IMR-90 (cell line): ENCODE measurements at regions not wholly inside any gene's neighbourhood (a gene's known extent, or its start where the extent isn't known, plus 50 kb on each side); places are given as distances from the start of the nearest gene placed in this dataset.

Experiments used
- ATAC-seq: fragments of 200-7000 bp; cut with Tn5 transposase; 2 replicates; pipeline ENCODE4 v1.9.1; 2020; ENCODE audit warnings: low read depth, mild to moderate bottlenecking, moderate library complexity
- BruUV-seq: library from RNA; stranded (reverse); fragments of 400-500 nt; replicated peaks from 2 replicates; lab custom pipeline; 2021; lab: Mats Ljungman, UMichigan
- CTCF ChIA-PET: fragments of 300-600 bp; formaldehyde crosslinking; extraction: SDS; loops from one replicate; lab custom pipeline; 2021; ENCODE audit warnings: antibody characterized with exemption; lab: Yijun Ruan, JAX
- POLR2A ChIA-PET: fragments of 300-600 bp; sonication (Branson Sonifier 250); formaldehyde crosslinking; loops from one replicate; lab custom pipeline; 2022; ENCODE audit warnings: antibody characterized with exemption; ENCODE audit not compliant: unreplicated experiment; lab: Charles Lee
- DNase-seq: peaks from one replicate; pipeline ENCODE4 v3.0.0; 2013
- H2AFZ ChIP-seq: replicated peaks from 2 replicates; pipeline ENCODE3; 2013; ENCODE audit warnings: low read length, mild to moderate bottlenecking; ENCODE audit not compliant: poor library complexity
- H2AK5ac ChIP-seq: 2 replicates; pipeline ENCODE4 v1.6.1; 2013; ENCODE audit warnings: low read depth, low read length, inconsistent platforms
- H2AK9ac ChIP-seq: replicated peaks from 2 replicates; pipeline ENCODE3; 2013; ENCODE audit warnings: mild to moderate bottlenecking, low read depth, low read length, moderate library complexity; ENCODE audit not compliant: poor library complexity
- H2BK120ac ChIP-seq: 2 replicates; pipeline ENCODE4 v1.6.1; 2013; ENCODE audit warnings: low read depth, low read length, inconsistent platforms
- H2BK15ac ChIP-seq: 3 replicates; pipeline ENCODE4 v1.6.1; 2013; ENCODE audit warnings: low read depth, low read length, inconsistent platforms
- H2BK20ac ChIP-seq: 2 replicates; pipeline ENCODE4 v1.6.1; 2013; ENCODE audit warnings: low read depth, mild to moderate bottlenecking, inconsistent platforms, low read length, moderate library complexity
- H2BK5ac ChIP-seq: 2 replicates; pipeline ENCODE4 v1.6.1; 2013; ENCODE audit warnings: mild to moderate bottlenecking, low read depth, low read length, inconsistent platforms; ENCODE audit not compliant: poor library complexity, severe bottlenecking
- H3K14ac ChIP-seq: replicated peaks from 2 replicates; pipeline ENCODE4 v1.6.1; 2013; ENCODE audit warnings: low read depth, low read length, inconsistent platforms
- H3K18ac ChIP-seq: 2 replicates; pipeline ENCODE4 v1.6.1; 2013; ENCODE audit warnings: low read depth, low read length, control low read depth
- H3K23ac ChIP-seq: 2 replicates; pipeline ENCODE4 v1.6.1; 2013; ENCODE audit warnings: low read depth, low read length, inconsistent platforms
- H3K27ac ChIP-seq: 2 replicates; pipeline ENCODE4 v1.5.1; 2013; ENCODE audit warnings: mild to moderate bottlenecking, control low read depth, low read length; ENCODE audit not compliant: insufficient read depth
- H3K27me3 ChIP-seq: 2 replicates; pipeline ENCODE4 v1.6.1; 2013; ENCODE audit warnings: low read length; ENCODE audit not compliant: control insufficient read depth, insufficient read depth
- H3K36me3 ChIP-seq: 2 replicates; pipeline ENCODE4 v1.6.1; 2013; ENCODE audit warnings: low read length, mixed read lengths; ENCODE audit not compliant: control insufficient read depth, insufficient read depth
- H3K4ac ChIP-seq: 2 replicates; pipeline ENCODE4 v1.6.1; 2013; ENCODE audit warnings: low read depth, low read length, inconsistent platforms
- H3K4me1 ChIP-seq: 2 replicates; pipeline ENCODE4 v1.6.1; 2013; ENCODE audit warnings: low read length, mixed read lengths; ENCODE audit not compliant: control insufficient read depth, insufficient read depth
- H3K4me2 ChIP-seq: 2 replicates; pipeline ENCODE4 v1.6.1; 2013; ENCODE audit warnings: low read depth, mild to moderate bottlenecking, control low read depth, low read length, moderate library complexity
- H3K4me3 ChIP-seq: 2 replicates; pipeline ENCODE4 v1.5.1; 2013; ENCODE audit warnings: low read depth, mild to moderate bottlenecking, control low read depth, low read length, moderate library complexity; ENCODE audit not compliant: insufficient read depth
- H3K56ac ChIP-seq: 2 replicates; pipeline ENCODE4 v1.6.1; 2013; ENCODE audit warnings: low read length, inconsistent platforms; ENCODE audit not compliant: insufficient read depth; ENCODE audit errors: extremely low read depth
- H3K79me1 ChIP-seq, 2 experiments: 2 replicates each; pipeline ENCODE4 v1.6.1; 2013; ENCODE audit warnings: low read length in 2 of 2, inconsistent platforms in 1 of 2, low read depth in 1 of 2
- H3K9ac ChIP-seq: 2 replicates; pipeline ENCODE4 v1.6.1; 2013; ENCODE audit warnings: low read depth, low read length, control low read depth
- H3K9me1 ChIP-seq: 2 replicates; pipeline ENCODE4 v1.6.1; 2013; ENCODE audit warnings: low read length, inconsistent platforms; ENCODE audit not compliant: insufficient read depth
- H3K9me3 ChIP-seq: 2 replicates; pipeline ENCODE4 v1.6.1; 2013; ENCODE audit warnings: low read length; ENCODE audit not compliant: control insufficient read depth, insufficient read depth
- H4K20me1 ChIP-seq: 2 replicates; pipeline ENCODE4 v1.6.1; 2013; ENCODE audit warnings: low read length, inconsistent platforms; ENCODE audit not compliant: insufficient read depth
- H4K5ac ChIP-seq: 2 replicates; pipeline ENCODE4 v1.6.1; 2013; ENCODE audit warnings: mild to moderate bottlenecking, low read depth, low read length, control low read depth
- H4K8ac ChIP-seq, 2 experiments: 2 replicates each; pipeline ENCODE4 v1.6.1; 2013; ENCODE audit warnings: low read depth in 2 of 2, low read length in 2 of 2, control low read depth in 1 of 2, inconsistent platforms in 1 of 2
- H4K91ac ChIP-seq: 2 replicates; pipeline ENCODE4 v1.6.1; 2013; ENCODE audit warnings: low read depth, low read length, inconsistent platforms; ENCODE audit not compliant: insufficient read depth
- BHLHE40 ChIP-seq: fragments of 150-350 bp; IDR thresholded peaks from 2 replicates; pipeline ENCODE4 v1.6.1; 2016; ENCODE audit warnings: mild to moderate bottlenecking, low read depth, low read length
- CEBPB ChIP-seq: IDR thresholded peaks from 2 replicates; pipeline ENCODE4 v1.6.1; 2012; ENCODE audit warnings: low read depth, low read length, improper control_type of control experiment
- CHD1 ChIP-seq: IDR thresholded peaks from 2 replicates; pipeline ENCODE4 v1.6.1; 2012; ENCODE audit warnings: low read depth, low read length, improper control_type of control experiment
- ELK1 ChIP-seq: fragments of 150-350 bp; IDR thresholded peaks from 2 replicates; pipeline ENCODE4 v1.6.1; 2016; ENCODE audit warnings: low read depth, mild to moderate bottlenecking, low read length, moderate library complexity, borderline replicate concordance
- FOS ChIP-seq: fragments of 150-350 bp; IDR thresholded peaks from 2 replicates; pipeline ENCODE4 v1.6.1; 2016; ENCODE audit warnings: low read depth, low read length
- MAZ ChIP-seq: IDR thresholded peaks from 2 replicates; pipeline ENCODE4 v1.6.1; 2012; ENCODE audit warnings: low read depth, mild to moderate bottlenecking, low read length, improper control_type of control experiment, moderate library complexity, borderline replicate concordance
- MXI1 ChIP-seq: IDR thresholded peaks from 2 replicates; pipeline ENCODE4 v1.6.1; 2012; ENCODE audit warnings: low read depth, mild to moderate bottlenecking, low read length, moderate library complexity, borderline replicate concordance
- NFE2L2 ChIP-seq: fragments of 150-350 bp; IDR thresholded peaks from 2 replicates; pipeline ENCODE4 v1.6.1; 2016; ENCODE audit warnings: low read depth, mild to moderate bottlenecking, low read length
- POLR2A ChIP-seq: IDR thresholded peaks from 2 replicates; pipeline ENCODE4 v1.6.1; 2012; ENCODE audit warnings: mild to moderate bottlenecking, low read depth, low read length
- RAD21 ChIP-seq: IDR thresholded peaks from 2 replicates; pipeline ENCODE4 v1.6.1; 2012; ENCODE audit warnings: low read length, improper control_type of control experiment
- RCOR1 ChIP-seq: IDR thresholded peaks from 2 replicates; pipeline ENCODE4 v1.6.1; 2012; ENCODE audit warnings: mild to moderate bottlenecking, low read length, improper control_type of control experiment; ENCODE audit not compliant: insufficient replicate concordance
- SMC3 ChIP-seq: fragments of 150-350 bp; IDR thresholded peaks from 2 replicates; pipeline ENCODE4 v1.6.1; 2016; ENCODE audit warnings: low read depth, mild to moderate bottlenecking, antibody characterized with exemption, low read length, moderate library complexity
- WGBS, 2 experiments: methylation state at CpG; one replicate each; pipeline versions ENCODE4 v1.1.5 to v1.1.7; 2013; ENCODE audit warnings: missing lambda C conversion rate in 2 of 2; ENCODE audit not compliant: insufficient read length in 1 of 2; ENCODE audit errors: extremely low coverage in 2 of 2; 5-methylcytosine and 5-hydroxymethylcytosine counted together
- dilution Hi-C: fragments of 300-500 bp; cut with HindIII; formaldehyde crosslinking; loops from one replicate; pipeline ENCODE4 v1.14.3; 2018; ENCODE audit warnings: low sequenced_read_pairs; ENCODE audit not compliant: unreplicated experiment
- in situ Hi-C: fragments of 300-500 bp; cut with MboI; formaldehyde crosslinking; loops from 3 replicates; pipeline ENCODE4 v1.14.3; 2019; ENCODE audit warnings: low sequenced_read_pairs, inconsistent platforms, mixed read lengths
- intact Hi-C: fragments of 100-400 bp; cut with micrococcal nuclease; formaldehyde crosslinking; loops from 2 replicates; pipeline ENCODE4 v1.10.0; 2022
- TF ChIP-seq, protein P1 (sequence below): conservative IDR thresholded peaks from 2 replicates; pipeline ENCODE4 v1.5.1; 2012; ENCODE audit warnings: mild to moderate bottlenecking, low read depth, low read length, improper control_type of control experiment

- H3K79me1 ChIP-seq, result no peaks in the 10 kb centered on the region
- no peak overlapping the region for H2AK5ac ChIP-seq
- H3K9me3 ChIP-seq, result 0 out of 2 replicates have a peak, but pooled peaks cover 2% of the 10 kb centered on the region
- H3K9ac ChIP-seq, result no peak overlapping the region
- H3K14ac ChIP-seq, result no peak overlapping the region
- no peak overlapping the region for H3K56ac ChIP-seq
- H3K9me1 ChIP-seq, result no peaks in the 10 kb centered on the region
- no peaks in the 10 kb centered on the region for H3K36me3 ChIP-seq
- BruUV-seq, result no TSS peak
- no peak overlapping the region for H3K18ac ChIP-seq
- dilution Hi-C loops, result no loop called here
- ChIA-PET CTCF (interaction anchor here (0.5 kb wide), 1 partner anchor 842 kb away, joined by 8 read pairs; no protein-coding TSS in a partner anchor), POLR2A (no interaction called here)
- H3K4me2 ChIP-seq, result no peak overlapping the region
- H3K27ac ChIP-seq, result no peak overlapping the region
- H2BK20ac ChIP-seq, result no peak overlapping the region
- no peak overlapping the region for H4K5ac ChIP-seq
- H2AK9ac ChIP-seq, result no peak overlapping the region
- no peak overlapping the region for H2BK15ac ChIP-seq
- in situ Hi-C loops, result no loop called here
- no peak overlapping the region for H2BK120ac ChIP-seq
- H3K23ac ChIP-seq, result no peak overlapping the region
- H3K27me3 ChIP-seq, result no peaks in the 10 kb centered on the region
- no peak overlapping the region for H4K91ac ChIP-seq
- no peaks in the 10 kb centered on the region for H4K20me1 ChIP-seq
- no peak overlapping the region for H3K4ac ChIP-seq
- H2AFZ ChIP-seq, result no peak overlapping the region
- DNase-seq (no peak), ATAC-seq (no peak)
- no peak overlapping the region for H3K4me3 ChIP-seq
- H4K8ac ChIP-seq, result no peak overlapping the region
- intact Hi-C loops, result no loop called here
- no peaks in the 10 kb centered on the region for H3K4me1 ChIP-seq
- H2BK5ac ChIP-seq, result no peak overlapping the region
- TF ChIP-seq SMC3 (no peak), BHLHE40 (no peak), MXI1 (no peak), RCOR1 (no peak), CHD1 (no peak), CEBPB (no peak), RAD21 (no peak), POLR2A (no peak), NFE2L2 (no peak), FOS (no peak), MAZ (no peak), ELK1 (no peak)
- TF ChIP-seq, protein P1, sequence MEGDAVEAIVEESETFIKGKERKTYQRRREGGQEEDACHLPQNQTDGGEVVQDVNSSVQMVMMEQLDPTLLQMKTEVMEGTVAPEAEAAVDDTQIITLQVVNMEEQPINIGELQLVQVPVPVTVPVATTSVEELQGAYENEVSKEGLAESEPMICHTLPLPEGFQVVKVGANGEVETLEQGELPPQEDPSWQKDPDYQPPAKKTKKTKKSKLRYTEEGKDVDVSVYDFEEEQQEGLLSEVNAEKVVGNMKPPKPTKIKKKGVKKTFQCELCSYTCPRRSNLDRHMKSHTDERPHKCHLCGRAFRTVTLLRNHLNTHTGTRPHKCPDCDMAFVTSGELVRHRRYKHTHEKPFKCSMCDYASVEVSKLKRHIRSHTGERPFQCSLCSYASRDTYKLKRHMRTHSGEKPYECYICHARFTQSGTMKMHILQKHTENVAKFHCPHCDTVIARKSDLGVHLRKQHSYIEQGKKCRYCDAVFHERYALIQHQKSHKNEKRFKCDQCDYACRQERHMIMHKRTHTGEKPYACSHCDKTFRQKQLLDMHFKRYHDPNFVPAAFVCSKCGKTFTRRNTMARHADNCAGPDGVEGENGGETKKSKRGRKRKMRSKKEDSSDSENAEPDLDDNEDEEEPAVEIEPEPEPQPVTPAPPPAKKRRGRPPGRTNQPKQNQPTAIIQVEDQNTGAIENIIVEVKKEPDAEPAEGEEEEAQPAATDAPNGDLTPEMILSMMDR, result no peak
- WGBS, 2 experiments, result no CpG with 5 or more reads among the region's 3 CpGs
These were observed 570.6 kb upstream of the CDH9 start for GRCh38 chr5:27608992-27609391.
